ENCODE measurements at regions not wholly inside any gene's neighbourhood (a gene's known extent, or its start where the extent isn't known, plus 50 kb on each side); places are given as distances from the start of the nearest gene placed in this dataset.

GRCh38 chr20:11158146-11158545 lies 484.3 kb upstream of the JAG1 start:
- Histone ChIP-seq H2AK5ac (ENCODE audit: low read depth, low read length) (no peak overlapping the region), H3K4ac (ENCODE audit: low read depth, low read length) (no peak overlapping the region), H4K20me1 (ENCODE audit: insufficient read depth, low read length) (no peaks in the 10 kb centered on the region), H2BK5ac (ENCODE audit: low read depth, low read length, poor library complexity, severe bottlenecking) (no peak overlapping the region), H3K79me1 (ENCODE audit: low read depth in 1 of 2, low read length in 2 of 2) (no peaks in the 10 kb centered on the region), H2AFZ (replicated peaks; ENCODE audit: low read length, poor library complexity) (no peak overlapping the region), H2AK9ac (replicated peaks; ENCODE audit: low read depth, low read length, poor library complexity) (no peak overlapping the region), H3K27ac (ENCODE audit: insufficient read depth, low read length) (no peak overlapping the region), H3K23ac (ENCODE audit: low read depth, low read length) (no peak overlapping the region), H3K18ac (ENCODE audit: low read depth, low read length) (no peak overlapping the region), H3K4me1 (ENCODE audit: control insufficient read depth, insufficient read depth, low read length) (peaks cover 3% of the 10 kb centered on the region), H2BK120ac (ENCODE audit: low read depth, low read length) (no peak overlapping the region), H4K8ac (ENCODE audit: low read depth in 2 of 2, low read length in 2 of 2) (no peak overlapping the region), H3K9ac (ENCODE audit: low read depth, low read length) (no peak overlapping the region), H4K5ac (ENCODE audit: low read depth, low read length) (no peak overlapping the region), H3K27me3 (ENCODE audit: control insufficient read depth, insufficient read depth, low read length) (no peaks in the 10 kb centered on the region), H3K56ac (ENCODE audit: extremely low read depth, insufficient read depth, low read length) (no peak overlapping the region), H2BK15ac (ENCODE audit: low read depth, low read length) (no peak overlapping the region), H4K91ac (ENCODE audit: insufficient read depth, low read depth, low read length) (no peak overlapping the region), H3K9me1 (ENCODE audit: insufficient read depth, low read length) (no peaks in the 10 kb centered on the region), H3K36me3 (ENCODE audit: control insufficient read depth, insufficient read depth, low read length) (no peaks in the 10 kb centered on the region), H3K14ac (replicated peaks; ENCODE audit: low read depth, low read length) (no peak overlapping the region), H3K9me3 (ENCODE audit: control insufficient read depth, insufficient read depth, low read length) (no peaks in the 10 kb centered on the region), H3K4me3 (ENCODE audit: insufficient read depth, low read depth, low read length) (no peak overlapping the region), H2BK20ac (ENCODE audit: low read depth, low read length) (no peak overlapping the region), H3K4me2 (ENCODE audit: low read depth, low read length) (no peak overlapping the region)
- in situ Hi-C loops (cut with MboI; ENCODE audit: low sequenced_read_pairs): no loop called here
- TF ChIP-seq RFX5 (IDR thresholded peaks at IDR 0.05; ENCODE audit: low read depth, low read length): no peak
- no peak for TF ChIP-seq NFE2L2 (IDR thresholded peaks at IDR 0.05; ENCODE audit: low read depth, low read length)
- TF ChIP-seq RAD21 (IDR thresholded peaks at IDR 0.05; ENCODE audit: low read length): no peak
- TF ChIP-seq ELK1 (IDR thresholded peaks at IDR 0.05; ENCODE audit: borderline replicate concordance, low read depth, low read length): no peak
- TF ChIP-seq USF2 (IDR thresholded peaks at IDR 0.05; ENCODE audit: low read depth, low read length): no peak
- TF ChIP-seq FOS (IDR thresholded peaks at IDR 0.05; ENCODE audit: low read depth, low read length): no peak
- no peak for TF ChIP-seq POLR2A (IDR thresholded peaks at IDR 0.05; ENCODE audit: low read depth, low read length)
- no peak for TF ChIP-seq CEBPB (IDR thresholded peaks at IDR 0.05; ENCODE audit: low read depth, low read length)
- TF ChIP-seq CTCF (conservative IDR thresholded peaks at IDR 0.05; ENCODE audit: low read depth, low read length): no peak
- CTCF ChIA-PET: interaction anchor here (0.7 kb wide), 1 partner anchor 474 kb away, joined by 3 read pairs; no protein-coding TSS in a partner anchor
- WGBS, 2 experiments (ENCODE audit: extremely low coverage in 2 of 2, insufficient read length in 1 of 2): 83% methylated on average over 1 of the region's 2 CpGs; no CpG with 5 or more reads in 1 of the 2 experiments
- dilution Hi-C loops (cut with HindIII; ENCODE audit: low sequenced_read_pairs, unreplicated experiment): no loop called here
- DNase-seq (no peak), ATAC-seq (ENCODE audit: low read depth) (no peak)
- POLR2A ChIA-PET (ENCODE audit: unreplicated experiment): no interaction called here
- BruUV-seq (replicated peaks): no TSS peak
- intact Hi-C loops (cut with micrococcal nuclease): loop anchor here (5.0 kb wide), 1 partner anchor 486 kb away; the partner anchor contains the start of gene JAG1
